ENCODE measurements at regions not wholly inside any gene's neighbourhood (a gene's known extent, or its start where the extent isn't known, plus 50 kb on each side); places are given as distances from the start of the nearest gene placed in this dataset.

GRCh38 chr9:722388-722980, 119.0 kb upstream of the DMRT1 start:
- TF ChIP-seq CTCF (IDR thresholded peaks at IDR 0.05) = no peak
- TF ChIP-seq POLR2A (IDR thresholded peaks at IDR 0.05) = no peak

Measured in lower leg skin (tissue), 3 donors.